Spleen (tissue), 11 donors: ENCODE measurements at regions not wholly inside any gene's neighbourhood (a gene's known extent, or its start where the extent isn't known, plus 50 kb on each side); places are given as distances from the start of the nearest gene placed in this dataset.

Experiments used
- DNase-seq: peaks from one replicate; pipeline ENCODE4 v3.0.0-alpha.2; 2020
- H3K27ac ChIP-seq, 8 donors: fragments of 200-600 bp; sonication (generic) in 7 of 8; 1 replicate in 4 of 8; 2 replicates in 4 of 8; pipeline versions ENCODE4 v1.5.0 to v1.8.0; 2016 to 2021; ENCODE audit warnings: inconsistent platforms in 4 of 8, mild to moderate bottlenecking in 4 of 8, moderate library complexity in 1 of 8
- H3K27me3 ChIP-seq, 7 donors: fragments of 200-600 bp; sonication (generic) in 6 of 7; replicated peaks in 1 of 7; 1 replicate in 4 of 7; 2 replicates in 3 of 7; pipeline versions ENCODE4 v1.5.0 to v1.8.0; 2016 to 2021; ENCODE audit warnings: inconsistent platforms in 3 of 7, mild to moderate bottlenecking in 1 of 7
- H3K36me3 ChIP-seq, 6 donors: fragments of 200-600 bp; sonication (generic) in 5 of 6; 1 replicate in 4 of 6; 2 replicates in 2 of 6; pipeline versions ENCODE4 v1.5.0 to v1.8.0; 2016 to 2021; ENCODE audit warnings: inconsistent platforms in 2 of 6
- H3K4me1 ChIP-seq, 6 donors: fragments of 200-600 bp; sonication (generic) in 5 of 6; 1 replicate in 3 of 6; 2 replicates in 3 of 6; pipeline versions ENCODE4 v1.5.0 to v1.8.0; 2016 to 2021; ENCODE audit warnings: inconsistent platforms in 3 of 6
- H3K4me3 ChIP-seq, 8 donors: fragments of 200-600 bp; sonication (generic) in 7 of 8; 1 replicate in 4 of 8; 2 replicates in 4 of 8; pipeline versions ENCODE4 v1.5.0 to v1.8.0; 2016 to 2021; ENCODE audit warnings: inconsistent platforms in 4 of 8, mild to moderate bottlenecking in 4 of 8, moderate library complexity in 2 of 8
- H3K9me3 ChIP-seq, 8 donors: fragments of 200-600 bp; sonication (generic) in 7 of 8; 1 replicate in 4 of 8; 2 replicates in 4 of 8; pipeline versions ENCODE4 v1.5.0 to v1.8.0; 2016 to 2021; ENCODE audit warnings: inconsistent platforms in 4 of 8
- CTCF ChIP-seq, 11 experiments: fragments of 200-600 bp in 7 of 11; fragments of 450-650 bp in 4 of 11; sonication (generic) in 4 of 11; IDR thresholded peaks in 8 of 11; conservative IDR thresholded peaks in 3 of 11; 1 replicate in 7 of 11; 2 replicates in 4 of 11; pipeline versions ENCODE4 v1.4.0 to v1.8.0; 2016 to 2021; ENCODE audit warnings: antibody characterized with exemption in 11 of 11, inconsistent platforms in 4 of 11, mild to moderate bottlenecking in 1 of 11
- POLR2A ChIP-seq, 3 donors: fragments of 450-650 bp; IDR thresholded peaks; one replicate each; pipeline ENCODE4 v1.5.1; 2017; ENCODE audit warnings: antibody characterized with exemption in 3 of 3, mild to moderate bottlenecking in 1 of 3
- POLR2AphosphoS5 ChIP-seq, 3 donors: sonication (generic); formaldehyde crosslinking; IDR thresholded peaks; one replicate each; pipeline ENCODE4 v1.5.1; 2017; ENCODE audit warnings: antibody characterized with exemption in 3 of 3
- WGBS, 5 donors: extraction: QIAGEN DNeasy Blood & Tissue Kit in 3 of 5; methylation state at CpG; one replicate each; pipeline versions ENCODE4 v1.1.5 to v1.1.7; 2013 to 2018; 5-methylcytosine and 5-hydroxymethylcytosine counted together
- intact Hi-C: fragments of 100-400 bp; cut with DNase I; formaldehyde crosslinking; loops from one replicate; pipeline ENCODE4 v1.15.0; 2023; ENCODE audit warnings: low total_unique reads
- donor health status: healthy with polysubstance abuse.
- donor health status: DM: no; HTN: no; CAD: no; lungs with moderate emphysema.
- donor health status: DM: no; HTN: no; CAD: no.
- donor health status: Bipolar disorder and iron deficiency.
- donor health status: healthy.
- donor health status: DM: no; HTN: no; CAD: no.
- donor health status: DM: yes; HTN: yes; CAD: no.

- WGBS, 5 donors: 74 to 91% (median 88%) methylated on average over 8 of the region's 8 CpGs
- no peak for TF ChIP-seq CTCF (IDR thresholded peaks at IDR 0.05 in 8 of 11, conservative IDR thresholded peaks at IDR 0.05 in 3 of 11)
- TF ChIP-seq POLR2AphosphoS5 (IDR thresholded peaks at IDR 0.05): no peak
- TF ChIP-seq POLR2A (IDR thresholded peaks at IDR 0.05): no peak
- Histone ChIP-seq H3K27ac (no peak overlapping the region), H3K4me3 (no peak overlapping the region), H3K27me3 (peaks cover 0 to 23% (median 0%) of the 10 kb centered on the region in 7 donors), H3K4me1 (no peaks in the 10 kb centered on the region), H3K36me3 (no peaks in the 10 kb centered on the region), H3K9me3 (no peaks in the 10 kb centered on the region)
- no peak for DNase-seq
- intact Hi-C loops: no loop called here
Observed at GRCh38 chr2:239692362-239692851, 291.6 kb upstream of the HDAC4 start.

GRCh38 chr2:239691720-239692119 is 290.9 kb upstream of the HDAC4 start:
- WGBS, 5 donors: 90 to 96% (median 92%) methylated on average over 6 to 10 of the region's 10 CpGs
- Histone ChIP-seq H3K4me1 (no peaks in the 10 kb centered on the region), H3K9me3 (no peaks in the 10 kb centered on the region), H3K27ac (no peak overlapping the region), H3K36me3 (no peaks in the 10 kb centered on the region), H3K27me3 (peaks cover 0 to 28% (median 0%) of the 10 kb centered on the region in 7 donors), H3K4me3 (no peak overlapping the region)
- intact Hi-C loops: no loop called here
- DNase-seq: no peak
- no peak for TF ChIP-seq POLR2A (IDR thresholded peaks at IDR 0.05)
- TF ChIP-seq CTCF (IDR thresholded peaks at IDR 0.05 in 8 of 11, conservative IDR thresholded peaks at IDR 0.05 in 3 of 11): no peak
- TF ChIP-seq POLR2AphosphoS5 (IDR thresholded peaks at IDR 0.05): no peak

- Histone ChIP-seq H3K4me1 (no peaks in the 10 kb centered on the region), H3K4me3 (no peak overlapping the region), H3K9me3 (no peaks in the 10 kb centered on the region), H3K27ac (no peak overlapping the region), H3K36me3 (no peaks in the 10 kb centered on the region), H3K27me3 (peaks cover 0 to 34% (median 0%) of the 10 kb centered on the region in 7 donors)
- 84 to 92% (median 87%) methylated on average over 38 to 46 of the region's 46 CpGs for WGBS, 5 donors
- intact Hi-C loops: no loop called here
- no peak for TF ChIP-seq CTCF (IDR thresholded peaks at IDR 0.05 in 8 of 11, conservative IDR thresholded peaks at IDR 0.05 in 3 of 11)
- no peak for DNase-seq
Observed at GRCh38 chr2:239690651-239691631, 290.1 kb upstream of the HDAC4 start.

GRCh38 chr2:239689985-239690384 is 289.2 kb upstream of the HDAC4 start:
- WGBS, 5 donors: 89 to 95% (median 94%) methylated on average over 5 of the region's 5 CpGs
- DNase-seq: no peak

More at GRCh38 chr2:239689985-239690384, 289.2 kb upstream of the HDAC4 start:
- Histone ChIP-seq H3K4me1 (no peaks in the 10 kb centered on the region), H3K4me3 (no peak overlapping the region), H3K27ac (no peak overlapping the region), H3K36me3 (no peaks in the 10 kb centered on the region), H3K9me3 (no peaks in the 10 kb centered on the region), H3K27me3 (peaks cover 0 to 36% (median 0%) of the 10 kb centered on the region in 7 donors)
- intact Hi-C loops: no loop called here
- TF ChIP-seq POLR2AphosphoS5 (IDR thresholded peaks at IDR 0.05): no peak
- no peak for TF ChIP-seq POLR2A (IDR thresholded peaks at IDR 0.05)
- TF ChIP-seq CTCF (IDR thresholded peaks at IDR 0.05 in 8 of 11, conservative IDR thresholded peaks at IDR 0.05 in 3 of 11): no peak
